Nephron (organoid): ENCODE measurements at regions not wholly inside any gene's neighbourhood (a gene's known extent, or its start where the extent isn't known, plus 50 kb on each side); places are given as distances from the start of the nearest gene placed in this dataset.

Experiments
- H3K27ac Mint-ChIP-seq, 3 experiments: 2 replicates each; pipeline ENCODE4 v1.8.0; 2020; ENCODE audit warnings: mixed read lengths in 3 of 3, mild to moderate bottlenecking in 2 of 3, moderate library complexity in 1 of 3
- H3K27me3 Mint-ChIP-seq: 2 replicates; pipeline ENCODE4 v1.8.0; 2021; ENCODE audit warnings: low read depth, mild to moderate bottlenecking, moderate library complexity, mixed read lengths
- H3K36me3 Mint-ChIP-seq: 2 replicates; pipeline ENCODE4 v1.8.0; 2020; ENCODE audit warnings: low read depth, mixed read lengths
- H3K4me1 Mint-ChIP-seq: 2 replicates; pipeline ENCODE4 v1.8.0; 2020; ENCODE audit warnings: mixed read lengths
- H3K4me3 Mint-ChIP-seq, 3 experiments: 2 replicates each; pipeline ENCODE4 v1.8.0; 2020; ENCODE audit warnings: mild to moderate bottlenecking in 3 of 3, mixed read lengths in 3 of 3, moderate library complexity in 2 of 3
- H3K9me3 Mint-ChIP-seq: 2 replicates; pipeline ENCODE4 v1.8.0; 2020; ENCODE audit warnings: mixed read lengths
- TF ChIP-seq, protein P1 (sequence below), 3 experiments: fragments of 200-600 bp; sonication (generic); IDR thresholded peaks; one replicate each; pipeline ENCODE4 v1.5.0; 2021; ENCODE audit warnings: antibody characterized with exemption in 3 of 3; ENCODE audit not compliant: unreplicated experiment in 3 of 3

DNA sequence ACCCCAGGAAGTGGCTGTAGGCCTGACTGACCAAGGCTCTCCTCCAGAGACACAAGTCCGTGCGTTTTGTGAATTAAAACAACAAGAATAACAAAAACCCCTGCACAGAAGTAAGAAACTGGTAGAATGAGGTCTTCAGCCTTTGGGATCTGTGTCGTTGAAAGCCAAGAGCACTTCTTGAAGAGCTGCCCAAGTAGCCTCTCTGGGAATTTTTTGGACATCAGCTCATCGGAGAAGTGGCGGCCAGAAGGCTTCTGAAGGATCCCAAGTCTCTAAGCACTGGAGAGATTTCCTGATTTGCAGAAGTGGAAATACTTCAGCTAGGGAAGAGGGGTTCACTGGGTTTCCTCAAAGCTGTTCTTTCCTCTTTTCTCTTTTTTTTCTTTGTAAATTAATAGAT is 100.4 kb upstream of the ZNF536 start:
- no peak overlapping the region for H3K4me3 Mint-ChIP-seq
- peaks cover 20% of the 10 kb centered on the region for H3K4me1 Mint-ChIP-seq
- TF ChIP-seq, protein P1, sequence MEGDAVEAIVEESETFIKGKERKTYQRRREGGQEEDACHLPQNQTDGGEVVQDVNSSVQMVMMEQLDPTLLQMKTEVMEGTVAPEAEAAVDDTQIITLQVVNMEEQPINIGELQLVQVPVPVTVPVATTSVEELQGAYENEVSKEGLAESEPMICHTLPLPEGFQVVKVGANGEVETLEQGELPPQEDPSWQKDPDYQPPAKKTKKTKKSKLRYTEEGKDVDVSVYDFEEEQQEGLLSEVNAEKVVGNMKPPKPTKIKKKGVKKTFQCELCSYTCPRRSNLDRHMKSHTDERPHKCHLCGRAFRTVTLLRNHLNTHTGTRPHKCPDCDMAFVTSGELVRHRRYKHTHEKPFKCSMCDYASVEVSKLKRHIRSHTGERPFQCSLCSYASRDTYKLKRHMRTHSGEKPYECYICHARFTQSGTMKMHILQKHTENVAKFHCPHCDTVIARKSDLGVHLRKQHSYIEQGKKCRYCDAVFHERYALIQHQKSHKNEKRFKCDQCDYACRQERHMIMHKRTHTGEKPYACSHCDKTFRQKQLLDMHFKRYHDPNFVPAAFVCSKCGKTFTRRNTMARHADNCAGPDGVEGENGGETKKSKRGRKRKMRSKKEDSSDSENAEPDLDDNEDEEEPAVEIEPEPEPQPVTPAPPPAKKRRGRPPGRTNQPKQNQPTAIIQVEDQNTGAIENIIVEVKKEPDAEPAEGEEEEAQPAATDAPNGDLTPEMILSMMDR (IDR thresholded peaks at IDR 0.05; ENCODE audit: unreplicated experiment in 3 of 3): no peak
- peaks cover 11% of the 10 kb centered on the region for H3K9me3 Mint-ChIP-seq
- no peak overlapping the region for H3K27ac Mint-ChIP-seq
- H3K36me3 Mint-ChIP-seq: no peaks in the 10 kb centered on the region
- H3K27me3 Mint-ChIP-seq: peaks cover 16% of the 10 kb centered on the region

- Mint-ChIP-seq H3K36me3 (no peaks in the 10 kb centered on the region), H3K27ac (no peak overlapping the region), H3K27me3 (peaks cover 23% of the 10 kb centered on the region), H3K4me1 (peaks cover 17% of the 10 kb centered on the region), H3K9me3 (peaks cover 11% of the 10 kb centered on the region), H3K4me3 (no peak overlapping the region)
- TF ChIP-seq, protein P1 (IDR thresholded peaks at IDR 0.05; ENCODE audit: unreplicated experiment in 3 of 3): no peak
Observed at GRCh38 chr19:30272554-30272953, 99.6 kb upstream of the ZNF536 start.

DNA sequence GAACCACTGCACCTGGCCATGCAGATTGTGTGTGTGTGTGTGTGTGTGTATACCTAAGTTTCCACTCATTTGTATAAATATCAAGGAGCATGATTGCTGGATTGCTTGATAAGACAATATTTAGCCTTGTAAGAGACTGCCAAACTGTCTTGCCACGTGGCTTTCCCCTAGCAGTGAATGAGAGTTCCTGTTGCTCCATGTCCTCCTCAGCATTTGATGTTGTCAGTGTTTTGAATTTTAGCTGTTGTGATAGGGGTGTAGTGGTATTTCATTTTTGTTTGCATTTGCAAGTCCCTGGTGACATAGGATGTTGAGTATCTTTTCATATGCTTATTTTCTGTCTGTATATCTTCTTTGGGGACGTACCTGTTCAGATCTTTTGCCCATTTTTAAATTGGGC is 99.0 kb upstream of the ZNF536 start:
- TF ChIP-seq, protein P1 (IDR thresholded peaks at IDR 0.05; ENCODE audit: unreplicated experiment in 3 of 3): no peak

DNA sequence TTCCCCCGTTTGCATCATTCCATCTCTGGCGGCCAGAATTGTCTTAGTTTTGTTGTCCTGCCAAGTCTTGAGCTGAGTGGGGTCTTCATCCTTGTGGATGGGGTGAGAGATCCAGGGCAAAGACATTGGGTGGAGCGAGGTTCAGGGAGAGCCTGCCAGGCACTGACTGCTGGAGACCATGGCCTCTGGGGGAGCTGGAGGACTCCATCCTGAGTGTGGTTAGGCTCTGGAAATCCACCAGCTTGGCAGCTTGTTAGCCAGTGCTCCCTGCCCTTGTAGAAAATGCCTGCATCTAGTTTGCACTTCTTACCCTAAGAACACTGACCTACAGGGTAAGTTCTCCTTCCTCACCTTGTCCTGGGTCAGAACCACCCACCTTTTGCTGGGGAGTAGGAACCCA is 97.2 kb upstream of the ZNF536 start:
- Mint-ChIP-seq H3K36me3 (no peaks in the 10 kb centered on the region), H3K4me3 (no peak overlapping the region), H3K27ac (no peak overlapping the region), H3K9me3 (peaks cover 11% of the 10 kb centered on the region), H3K27me3 (peaks cover 30% of the 10 kb centered on the region), H3K4me1 (no peaks in the 10 kb centered on the region)
- TF ChIP-seq, protein P1 (IDR thresholded peaks at IDR 0.05; ENCODE audit: unreplicated experiment in 3 of 3): no peak

More for the DNA sequence above, 99.0 kb upstream of the ZNF536 start:
- Mint-ChIP-seq H3K4me1 (peaks cover 17% of the 10 kb centered on the region), H3K36me3 (no peaks in the 10 kb centered on the region), H3K9me3 (peaks cover 11% of the 10 kb centered on the region), H3K27me3 (peaks cover 23% of the 10 kb centered on the region), H3K4me3 (no peak overlapping the region), H3K27ac (no peak overlapping the region)

DNA sequence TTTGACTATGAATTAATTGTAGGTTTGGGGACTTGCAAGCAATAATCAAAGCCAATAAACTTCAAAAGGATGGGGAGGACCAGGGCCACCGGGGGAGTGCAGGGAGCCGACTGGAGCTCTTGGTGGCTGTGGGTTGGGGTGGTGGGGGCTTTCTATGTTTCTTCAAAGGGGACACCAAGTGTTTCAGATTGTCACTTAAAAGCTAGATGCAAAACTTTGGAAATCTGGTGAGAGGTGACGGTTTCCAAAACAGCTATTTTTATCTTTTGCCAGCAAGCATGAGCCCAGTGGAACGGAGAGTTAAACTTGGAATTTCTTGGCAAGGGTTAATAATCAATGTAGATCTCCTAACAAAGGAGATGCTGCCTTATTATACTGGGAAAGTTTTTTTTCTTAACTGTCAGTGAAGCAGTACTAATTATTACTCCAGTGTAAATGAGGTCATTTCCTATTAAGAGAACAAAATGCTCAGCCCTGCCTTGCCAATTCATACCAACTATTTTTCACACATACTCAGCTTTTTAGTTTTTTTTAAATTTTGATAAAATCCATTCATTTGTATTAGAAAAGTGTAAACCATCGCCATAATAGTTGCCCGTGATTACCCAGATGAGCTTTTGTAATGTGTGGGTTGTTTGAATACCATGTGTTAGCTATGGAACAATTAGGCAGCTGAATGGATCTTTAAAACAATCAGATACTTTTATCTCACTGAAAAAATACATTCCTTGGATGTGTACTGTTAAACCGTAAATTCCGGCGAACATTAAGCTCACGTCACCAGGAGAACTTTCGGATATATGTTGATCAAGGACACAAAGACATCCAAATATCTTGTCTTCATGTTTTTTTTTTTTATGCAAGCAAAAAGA is 95.9 kb upstream of the ZNF536 start:
- Mint-ChIP-seq H3K36me3 (no peaks in the 10 kb centered on the region), H3K27ac (no peak overlapping the region), H3K27me3 (peaks cover 37% of the 10 kb centered on the region), H3K9me3 (peaks cover 11% of the 10 kb centered on the region), H3K4me1 (no peaks in the 10 kb centered on the region), H3K4me3 (no peak overlapping the region)
- TF ChIP-seq, protein P1 (IDR thresholded peaks at IDR 0.05; ENCODE audit: unreplicated experiment in 3 of 3): no peak

- TF ChIP-seq, protein P1 (IDR thresholded peaks at IDR 0.05; ENCODE audit: unreplicated experiment in 3 of 3): no peak
- H3K27me3 Mint-ChIP-seq: peaks cover 37% of the 10 kb centered on the region
- peaks cover 11% of the 10 kb centered on the region for H3K9me3 Mint-ChIP-seq
- no peaks in the 10 kb centered on the region for H3K36me3 Mint-ChIP-seq
- no peaks in the 10 kb centered on the region for H3K4me1 Mint-ChIP-seq
- H3K27ac Mint-ChIP-seq: no peak overlapping the region
- H3K4me3 Mint-ChIP-seq: no peak overlapping the region
Observed at GRCh38 chr19:30276883-30277280, 95.3 kb upstream of the ZNF536 start.
